Ishikawa (cell line): ENCODE measurements at regions not wholly inside any gene's neighbourhood (a gene's known extent, or its start where the extent isn't known, plus 50 kb on each side); places are given as distances from the start of the nearest gene placed in this dataset.

ENCODE experiments used
- EP300 ChIP-seq: IDR thresholded peaks from 2 replicates; pipeline ENCODE4 v1.6.1; 2012; ENCODE audit warnings: borderline replicate concordance
- FOXM1 ChIP-seq: IDR thresholded peaks from 2 replicates; pipeline ENCODE4 v1.6.1; 2012; ENCODE audit warnings: low read depth, borderline replicate concordance
- NFIC ChIP-seq: IDR thresholded peaks from 2 replicates; pipeline ENCODE4 v1.6.1; 2012
- RAD21 ChIP-seq: IDR thresholded peaks from 2 replicates; pipeline ENCODE4 v1.6.1; 2012; ENCODE audit warnings: low read depth
- TAF1 ChIP-seq: IDR thresholded peaks from 2 replicates; pipeline ENCODE4 v1.6.1; 2012; ENCODE audit warnings: low read depth, mild to moderate bottlenecking
- TF ChIP-seq, protein P1 (sequence below): IDR thresholded peaks from 2 replicates; pipeline ENCODE4 v1.6.1; 2012
- TF ChIP-seq, protein P2 (sequence below): IDR thresholded peaks from 2 replicates; pipeline ENCODE4 v1.6.1; 2012; ENCODE audit warnings: low read depth, mild to moderate bottlenecking

DNA sequence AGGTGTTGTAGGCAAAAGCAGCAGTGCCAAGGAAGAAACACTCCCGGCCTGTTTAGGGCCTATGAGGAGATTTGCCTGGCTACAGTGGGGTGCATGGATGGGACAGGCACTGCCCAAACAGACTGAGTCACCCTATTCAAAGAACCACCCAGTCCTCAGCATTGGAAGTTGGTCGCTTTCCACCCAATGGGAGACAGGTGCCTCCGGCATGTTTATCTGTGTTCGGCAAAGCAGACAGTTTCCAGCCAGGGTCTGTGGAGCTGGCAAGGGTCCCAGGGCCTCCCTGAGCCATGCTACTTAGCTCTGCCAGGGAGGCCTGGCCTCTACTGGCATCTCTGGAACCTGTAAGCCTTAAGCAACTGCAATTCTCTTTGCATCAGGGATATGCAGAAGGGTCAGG is 165.1 kb upstream of the ATP6AP2 start:
- TF ChIP-seq NFIC (no peak), RAD21 (no peak), EP300 (no peak), TAF1 (no peak), FOXM1 (no peak)
- TF ChIP-seq, protein P1, sequence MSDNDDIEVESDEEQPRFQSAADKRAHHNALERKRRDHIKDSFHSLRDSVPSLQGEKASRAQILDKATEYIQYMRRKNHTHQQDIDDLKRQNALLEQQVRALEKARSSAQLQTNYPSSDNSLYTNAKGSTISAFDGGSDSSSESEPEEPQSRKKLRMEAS: no peak
- TF ChIP-seq, protein P2, sequence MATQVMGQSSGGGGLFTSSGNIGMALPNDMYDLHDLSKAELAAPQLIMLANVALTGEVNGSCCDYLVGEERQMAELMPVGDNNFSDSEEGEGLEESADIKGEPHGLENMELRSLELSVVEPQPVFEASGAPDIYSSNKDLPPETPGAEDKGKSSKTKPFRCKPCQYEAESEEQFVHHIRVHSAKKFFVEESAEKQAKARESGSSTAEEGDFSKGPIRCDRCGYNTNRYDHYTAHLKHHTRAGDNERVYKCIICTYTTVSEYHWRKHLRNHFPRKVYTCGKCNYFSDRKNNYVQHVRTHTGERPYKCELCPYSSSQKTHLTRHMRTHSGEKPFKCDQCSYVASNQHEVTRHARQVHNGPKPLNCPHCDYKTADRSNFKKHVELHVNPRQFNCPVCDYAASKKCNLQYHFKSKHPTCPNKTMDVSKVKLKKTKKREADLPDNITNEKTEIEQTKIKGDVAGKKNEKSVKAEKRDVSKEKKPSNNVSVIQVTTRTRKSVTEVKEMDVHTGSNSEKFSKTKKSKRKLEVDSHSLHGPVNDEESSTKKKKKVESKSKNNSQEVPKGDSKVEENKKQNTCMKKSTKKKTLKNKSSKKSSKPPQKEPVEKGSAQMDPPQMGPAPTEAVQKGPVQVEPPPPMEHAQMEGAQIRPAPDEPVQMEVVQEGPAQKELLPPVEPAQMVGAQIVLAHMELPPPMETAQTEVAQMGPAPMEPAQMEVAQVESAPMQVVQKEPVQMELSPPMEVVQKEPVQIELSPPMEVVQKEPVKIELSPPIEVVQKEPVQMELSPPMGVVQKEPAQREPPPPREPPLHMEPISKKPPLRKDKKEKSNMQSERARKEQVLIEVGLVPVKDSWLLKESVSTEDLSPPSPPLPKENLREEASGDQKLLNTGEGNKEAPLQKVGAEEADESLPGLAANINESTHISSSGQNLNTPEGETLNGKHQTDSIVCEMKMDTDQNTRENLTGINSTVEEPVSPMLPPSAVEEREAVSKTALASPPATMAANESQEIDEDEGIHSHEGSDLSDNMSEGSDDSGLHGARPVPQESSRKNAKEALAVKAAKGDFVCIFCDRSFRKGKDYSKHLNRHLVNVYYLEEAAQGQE: no peak
